ENCODE measurements at regions not wholly inside any gene's neighbourhood (a gene's known extent, or its start where the extent isn't known, plus 50 kb on each side); places are given as distances from the start of the nearest gene placed in this dataset.

- TF ChIP-seq, protein P1, sequence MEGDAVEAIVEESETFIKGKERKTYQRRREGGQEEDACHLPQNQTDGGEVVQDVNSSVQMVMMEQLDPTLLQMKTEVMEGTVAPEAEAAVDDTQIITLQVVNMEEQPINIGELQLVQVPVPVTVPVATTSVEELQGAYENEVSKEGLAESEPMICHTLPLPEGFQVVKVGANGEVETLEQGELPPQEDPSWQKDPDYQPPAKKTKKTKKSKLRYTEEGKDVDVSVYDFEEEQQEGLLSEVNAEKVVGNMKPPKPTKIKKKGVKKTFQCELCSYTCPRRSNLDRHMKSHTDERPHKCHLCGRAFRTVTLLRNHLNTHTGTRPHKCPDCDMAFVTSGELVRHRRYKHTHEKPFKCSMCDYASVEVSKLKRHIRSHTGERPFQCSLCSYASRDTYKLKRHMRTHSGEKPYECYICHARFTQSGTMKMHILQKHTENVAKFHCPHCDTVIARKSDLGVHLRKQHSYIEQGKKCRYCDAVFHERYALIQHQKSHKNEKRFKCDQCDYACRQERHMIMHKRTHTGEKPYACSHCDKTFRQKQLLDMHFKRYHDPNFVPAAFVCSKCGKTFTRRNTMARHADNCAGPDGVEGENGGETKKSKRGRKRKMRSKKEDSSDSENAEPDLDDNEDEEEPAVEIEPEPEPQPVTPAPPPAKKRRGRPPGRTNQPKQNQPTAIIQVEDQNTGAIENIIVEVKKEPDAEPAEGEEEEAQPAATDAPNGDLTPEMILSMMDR (conservative IDR thresholded peaks at IDR 0.05; ENCODE audit: low read depth, low read length): no peak
- no peak for TF ChIP-seq EZH2 (IDR thresholded peaks at IDR 0.05; ENCODE audit: borderline replicate concordance, low read depth, low read length, poor library complexity, severe bottlenecking)
These were observed 509.0 kb downstream of the PCDH19 start for GRCh38 chrX:99901091-99901490.

Data from A673 (cell line).